ENCODE measurements at regions not wholly inside any gene's neighbourhood (a gene's known extent, or its start where the extent isn't known, plus 50 kb on each side); places are given as distances from the start of the nearest gene placed in this dataset.

GRCh38 chr3:144096016-144096415 lies 124.4 kb downstream of the DIPK2A start:
- no peak for TF ChIP-seq CTCF (IDR thresholded peaks at IDR 0.05)
- no peak for TF ChIP-seq POLR2A (IDR thresholded peaks at IDR 0.05)

All from breast epithelium (tissue), 3 donors.